NCI-H524 (cell line): ENCODE measurements at regions not wholly inside any gene's neighbourhood (a gene's known extent, or its start where the extent isn't known, plus 50 kb on each side); places are given as distances from the start of the nearest gene placed in this dataset.
"Not testable (repeated sequence)": the region's sequence is repeated elsewhere in the genome, so short reads cannot be mapped to it uniquely, and the experiment has no call there.

Experiments
- DNase-seq, 2 experiments: peaks; one replicate each; lab custom pipeline; 2025; lab: John Stamatoyannopoulos, UW

DNA sequence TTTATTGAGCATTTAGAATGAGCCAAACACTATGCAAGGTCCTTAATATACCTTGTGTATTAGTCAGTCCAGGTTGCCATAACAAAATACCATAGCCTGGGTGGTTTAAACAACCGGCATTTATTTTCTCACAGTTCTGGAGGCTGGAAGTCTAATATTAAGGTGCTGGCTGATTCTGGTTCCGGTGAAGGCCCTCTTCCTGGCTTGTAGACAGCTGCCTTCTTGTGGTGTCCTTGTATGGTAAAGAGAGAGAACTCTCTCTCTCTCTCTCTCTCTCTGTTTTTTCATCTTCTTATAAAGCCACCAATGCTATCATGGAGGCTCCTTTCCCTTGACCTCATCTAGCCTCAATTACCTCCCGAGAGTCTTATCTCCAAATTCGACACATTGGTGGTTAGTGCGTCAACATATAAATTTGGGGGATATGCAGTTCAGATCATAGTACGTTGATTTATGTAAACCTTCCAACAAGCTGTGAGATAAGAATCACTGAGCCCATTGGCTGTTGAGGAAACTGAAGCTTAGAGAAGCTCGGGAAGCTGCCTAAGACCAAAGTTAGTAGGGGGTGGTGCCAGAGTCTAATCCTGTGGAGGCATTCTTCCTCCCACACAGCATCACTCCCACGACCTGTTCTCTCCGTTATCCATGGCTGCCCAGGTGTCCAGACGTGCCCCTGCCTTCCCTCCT, 298.0 kb upstream of the PROK2 start:
- DNase-seq = no peak

DNA sequence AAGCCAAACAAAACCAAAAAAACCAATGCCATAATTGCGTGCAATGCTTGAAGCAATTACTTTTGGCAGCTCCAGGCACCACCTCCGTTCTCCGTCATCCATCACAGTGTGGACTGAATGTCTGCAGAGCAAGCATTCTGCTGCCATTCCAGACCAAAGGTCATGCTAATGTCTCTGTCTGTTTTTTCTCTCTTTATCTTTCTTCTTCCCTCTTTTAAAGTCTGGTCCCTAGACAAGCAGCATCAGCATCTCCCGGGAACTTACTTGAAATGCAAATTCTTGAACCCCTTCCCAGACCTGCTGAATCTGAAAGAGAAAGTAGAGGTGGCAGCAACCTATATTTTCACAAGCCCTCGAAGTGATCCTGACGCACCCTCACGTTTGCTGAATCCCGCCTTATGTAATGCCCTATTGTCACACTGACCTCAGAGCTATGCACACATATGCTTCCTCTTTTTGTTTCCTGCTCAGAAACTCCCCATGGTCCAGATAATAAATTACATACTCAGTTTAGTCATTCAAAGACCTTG, 297.3 kb upstream of the PROK2 start:
- no peak for DNase-seq

DNA sequence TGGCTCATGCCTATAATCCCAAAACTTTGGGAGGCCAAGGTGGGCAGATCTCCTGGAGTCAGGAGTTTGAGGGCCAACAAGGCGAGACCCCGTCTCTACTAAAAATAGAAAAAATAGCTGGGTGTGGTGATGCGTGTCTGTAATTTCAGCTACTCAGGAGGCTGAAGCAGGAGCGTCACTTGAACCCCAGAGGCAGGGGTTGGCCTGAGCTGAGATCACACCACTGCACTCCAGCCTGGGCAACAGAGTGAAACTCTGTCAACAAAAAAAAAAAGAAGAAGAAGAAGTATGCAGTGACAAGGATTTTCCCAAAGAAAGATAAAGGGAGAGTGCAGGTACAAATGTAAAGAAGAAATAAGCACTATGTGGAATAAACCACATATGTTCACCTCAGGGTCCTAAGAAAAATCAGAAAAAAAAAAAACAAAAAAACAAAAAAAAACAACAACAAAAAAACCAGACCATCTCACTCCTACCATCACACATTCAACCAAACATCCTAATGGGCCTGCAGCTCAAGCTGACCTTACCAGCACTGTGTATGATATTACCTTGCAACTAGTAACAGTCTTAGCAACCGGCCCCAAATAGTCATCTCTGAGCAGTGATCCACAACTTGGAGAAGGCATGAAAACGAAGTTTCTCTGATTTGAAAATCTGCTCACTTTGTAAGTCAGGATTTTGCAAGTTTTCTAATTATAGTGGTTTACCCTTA, 296.7 kb upstream of the PROK2 start:
- no peak for DNase-seq

DNA sequence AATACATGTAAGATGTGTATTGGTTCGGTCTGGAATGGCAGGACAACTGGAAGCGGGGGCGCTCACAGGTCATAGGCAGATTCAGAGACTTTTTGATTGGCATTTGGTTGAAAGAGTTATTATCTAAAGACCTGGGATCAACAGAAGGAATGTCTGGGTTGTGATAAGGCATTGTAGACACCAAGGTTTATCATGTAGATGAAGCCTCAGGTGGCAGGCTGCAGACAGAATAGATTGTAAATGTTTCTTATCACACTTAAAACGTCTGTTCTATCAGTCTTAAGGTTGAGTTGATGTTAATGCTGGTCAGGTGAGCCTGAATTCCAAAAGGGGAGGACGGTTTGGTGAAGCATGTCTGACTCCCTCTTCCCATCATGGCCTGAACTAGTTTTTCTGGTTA, 295.9 kb upstream of the PROK2 start:
- DNase-seq = no peak

DNA sequence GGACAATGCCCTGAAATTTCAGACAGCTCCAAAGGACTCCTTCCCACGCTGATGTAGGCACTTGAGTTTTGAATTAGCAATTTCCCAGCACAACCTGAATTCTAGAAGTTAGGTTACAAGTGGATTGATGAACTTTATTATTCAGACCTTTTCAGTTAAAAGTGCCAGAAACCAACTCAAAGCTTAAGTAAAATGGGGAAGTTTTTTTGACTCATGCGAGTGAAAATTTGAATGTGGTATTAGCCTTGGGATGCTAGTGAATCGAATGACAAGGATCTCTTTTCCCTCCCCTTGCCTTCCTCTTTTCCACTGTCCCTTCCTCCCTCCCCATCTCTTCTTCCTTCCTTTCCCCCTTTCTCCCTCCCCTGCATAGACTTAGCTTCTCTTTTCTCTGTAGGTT, 295.1 kb upstream of the PROK2 start:
- DNase-seq = no peak

DNA sequence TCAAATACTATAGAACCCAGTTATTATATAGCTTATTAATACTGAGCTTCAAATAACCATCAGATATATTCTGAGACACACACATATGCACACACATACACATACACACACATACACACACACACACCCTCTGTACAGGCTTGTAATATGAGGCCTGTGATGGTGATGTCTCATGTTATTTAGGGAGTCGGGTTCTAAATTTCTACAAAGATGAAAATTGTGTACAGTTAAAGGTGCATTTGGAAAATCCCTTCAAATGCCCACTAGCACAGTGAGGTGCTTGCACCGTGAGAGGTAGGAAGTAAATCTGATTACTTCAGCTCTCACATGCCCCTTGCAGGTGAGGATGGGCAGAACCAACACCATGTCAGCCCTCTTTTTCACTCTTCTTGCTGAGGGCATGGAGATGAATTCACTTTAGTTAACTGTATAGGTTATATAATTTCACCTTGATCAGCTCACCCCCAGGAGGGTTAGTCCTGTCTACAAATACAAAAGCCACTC, 294.5 kb upstream of the PROK2 start:
- DNase-seq = no peak

DNA sequence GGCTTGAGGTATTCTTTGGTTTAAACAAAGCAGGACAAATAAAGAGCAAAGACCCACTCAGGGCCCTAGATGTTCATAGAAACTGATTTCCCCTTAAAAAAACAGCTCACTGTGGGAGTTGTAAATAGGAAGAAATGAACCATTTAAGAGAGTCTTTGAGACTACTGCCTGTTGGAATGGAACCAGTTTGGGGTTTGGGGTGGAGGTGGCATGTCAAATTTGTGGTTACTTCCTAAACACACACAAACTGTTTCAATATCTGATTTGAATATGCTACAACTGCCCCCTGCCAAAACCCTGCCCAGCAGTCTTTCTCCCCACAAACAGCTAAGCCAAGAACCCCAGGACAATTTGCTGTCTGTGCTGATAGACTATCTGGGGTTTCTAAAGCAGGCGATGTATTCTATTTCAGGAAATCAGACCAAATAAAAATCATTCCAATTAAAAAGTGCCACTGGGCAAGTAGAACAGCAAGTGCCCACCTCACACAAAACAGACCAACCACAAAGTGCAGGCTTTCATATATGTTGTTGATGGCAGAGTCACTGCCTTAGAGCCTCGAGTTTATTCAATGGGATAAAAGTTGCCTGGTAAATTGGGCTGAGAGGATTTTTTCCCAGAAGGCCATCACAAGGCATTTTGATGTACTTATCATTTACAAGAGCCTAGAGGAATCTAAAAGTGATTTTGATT, 293.9 kb upstream of the PROK2 start:
- no peak for DNase-seq

DNA sequence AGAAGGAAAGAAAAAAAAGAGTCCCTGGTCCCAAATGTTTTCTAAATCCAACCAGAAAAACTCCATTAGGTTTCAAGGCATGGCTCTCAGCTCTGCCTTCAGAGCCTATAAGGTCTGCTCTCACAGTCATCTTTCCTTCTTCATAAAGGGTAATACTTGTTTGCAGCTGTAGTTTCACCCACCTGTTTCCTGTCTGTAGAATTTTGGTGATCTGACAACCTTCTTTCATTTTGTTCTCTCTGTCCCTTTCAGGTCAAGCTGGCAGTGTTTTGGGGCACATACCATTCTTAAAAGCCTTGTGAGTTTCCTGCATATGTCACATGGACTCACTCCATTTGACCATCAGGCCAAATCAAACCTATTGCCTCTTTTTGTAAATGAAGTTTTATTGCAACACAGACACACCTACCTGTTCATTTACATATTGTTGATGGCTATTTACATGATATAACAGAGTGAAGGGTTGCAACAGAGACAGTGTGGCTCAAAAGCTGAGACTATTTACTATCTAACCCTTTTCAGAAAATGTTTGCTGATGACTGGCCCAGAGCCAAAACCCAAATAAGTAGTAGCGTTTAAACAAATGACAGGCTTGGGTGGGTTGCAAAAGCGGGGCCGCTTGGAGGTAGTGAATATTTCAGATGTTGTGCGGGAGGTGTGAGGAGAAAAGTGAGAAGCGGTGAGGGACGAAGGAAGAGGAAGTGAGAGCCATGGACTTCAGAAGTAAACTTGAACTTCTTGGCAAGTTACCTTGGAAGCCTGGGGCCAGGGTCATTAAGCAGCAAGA, 292.7 kb upstream of the PROK2 start:
- no peak for DNase-seq

DNA sequence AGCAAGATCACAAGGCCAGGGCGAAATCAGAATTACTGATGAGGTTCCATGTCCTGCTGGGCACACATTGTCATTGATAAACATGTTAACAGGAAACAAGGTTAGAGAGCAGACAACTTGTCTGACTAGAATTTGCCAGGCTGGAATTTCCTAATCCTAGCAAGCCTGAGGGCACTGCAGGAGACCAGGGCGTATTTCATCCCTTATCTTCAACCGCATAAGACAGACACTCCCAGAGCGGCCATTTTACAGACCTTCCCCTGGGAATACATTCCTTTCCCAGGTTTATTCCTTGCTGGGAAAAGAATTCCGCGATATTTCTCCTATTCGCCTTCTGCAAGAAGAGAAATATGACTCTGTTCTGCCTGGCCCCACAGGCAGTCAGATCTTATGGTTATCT, 290.9 kb upstream of the PROK2 start:
- DNase-seq = not testable (repeated sequence)

DNA sequence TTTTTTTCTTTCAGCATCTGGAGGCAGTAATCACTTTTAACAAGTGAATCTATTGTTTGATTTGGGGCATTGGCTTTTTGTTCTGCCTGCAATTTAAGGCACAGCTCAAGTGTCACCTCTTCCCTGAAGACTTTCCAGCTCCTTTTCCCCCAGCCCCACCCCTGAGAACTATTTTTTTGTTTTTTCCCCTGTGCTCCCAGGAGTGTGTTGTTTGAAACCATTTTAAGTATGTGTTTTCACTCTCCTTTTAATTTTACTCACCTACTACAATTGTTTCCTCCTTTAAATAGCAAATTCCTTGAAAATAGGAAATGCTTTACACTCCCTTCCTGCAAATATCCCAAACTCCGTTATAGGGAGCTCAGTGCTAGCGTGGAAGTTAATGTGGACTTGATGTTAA, 286.7 kb upstream of the PROK2 start:
- DNase-seq = no peak

DNA sequence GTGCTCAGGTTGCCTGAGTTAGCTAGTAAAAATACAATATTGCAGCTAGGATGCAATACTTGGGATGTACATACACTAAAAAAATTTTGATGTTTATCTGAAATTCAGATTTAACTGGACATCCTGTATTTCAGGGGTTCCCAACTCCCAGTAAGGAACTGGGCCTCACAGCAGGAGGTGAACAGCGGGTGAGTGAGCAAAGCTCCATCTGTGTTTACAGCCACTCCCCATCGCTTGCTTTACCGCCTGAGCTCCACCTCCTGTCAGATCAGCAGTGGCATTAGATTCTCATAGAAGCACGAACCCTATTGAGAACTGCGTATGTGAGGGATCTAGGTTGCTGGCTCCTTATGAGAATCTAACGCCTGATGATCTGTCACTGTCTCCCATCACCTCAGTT, 285.1 kb upstream of the PROK2 start:
- peak in 1 of 2 experiments; percentile 3 for DNase-seq

DNA sequence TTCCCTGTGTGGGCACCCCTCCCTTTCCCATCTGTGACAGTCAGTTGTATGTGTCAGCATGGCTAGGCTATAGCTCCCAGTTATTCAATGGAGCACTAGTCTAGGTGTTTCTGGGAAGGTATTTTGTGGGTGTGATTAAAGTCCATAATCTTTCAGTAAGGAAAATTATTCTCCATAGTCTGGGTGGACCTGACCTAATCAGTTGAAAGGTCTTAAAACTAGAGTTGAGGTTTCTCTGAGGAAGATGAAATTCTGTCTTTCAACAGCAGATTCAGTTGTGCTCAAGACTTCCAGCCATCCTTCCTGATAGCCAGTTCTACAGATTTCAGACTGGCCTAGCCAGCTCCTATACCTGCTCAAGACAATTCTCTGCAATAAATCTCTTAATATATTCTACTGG, 284.6 kb upstream of the PROK2 start:
- no peak for DNase-seq

DNA sequence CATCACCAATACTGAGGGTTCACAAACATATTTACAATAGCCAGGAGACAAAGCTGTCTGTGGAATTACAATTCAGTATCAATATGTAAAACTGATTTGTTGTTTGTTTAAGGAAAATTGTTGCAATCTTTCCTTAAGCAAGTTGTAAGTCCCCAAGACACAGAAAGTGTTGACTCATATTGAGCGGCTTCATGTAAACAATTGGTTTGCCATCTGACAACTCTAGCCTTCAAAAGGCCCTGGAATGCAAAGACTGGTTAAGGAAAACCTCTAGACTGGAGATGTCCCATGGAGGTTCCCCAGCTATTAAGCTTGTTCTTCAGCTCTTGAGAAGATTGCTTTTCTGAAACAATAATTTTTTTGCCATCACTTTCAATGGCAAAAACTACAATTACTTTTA, 283.7 kb upstream of the PROK2 start:
- DNase-seq = no peak

DNA sequence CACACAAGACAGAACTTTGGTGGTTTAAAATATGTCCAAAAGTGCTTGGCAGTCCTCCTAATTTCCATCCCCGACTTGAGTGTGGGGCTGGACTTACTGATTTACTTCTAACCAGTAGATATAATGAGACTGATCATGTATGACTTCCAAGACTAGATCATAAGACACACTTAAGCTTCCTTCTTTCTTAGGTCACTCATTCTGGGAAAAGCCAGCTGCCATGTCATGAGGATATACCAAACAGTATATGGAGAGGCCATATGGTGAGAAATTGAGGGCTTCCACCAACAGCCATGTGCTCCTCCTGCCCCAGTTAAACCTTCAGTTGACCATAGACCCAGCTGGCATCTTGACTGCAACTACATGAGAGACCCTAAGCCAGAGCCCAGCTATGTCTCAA, 282.8 kb upstream of the PROK2 start:
- peak; percentile 20 to 63 for DNase-seq

DNA sequence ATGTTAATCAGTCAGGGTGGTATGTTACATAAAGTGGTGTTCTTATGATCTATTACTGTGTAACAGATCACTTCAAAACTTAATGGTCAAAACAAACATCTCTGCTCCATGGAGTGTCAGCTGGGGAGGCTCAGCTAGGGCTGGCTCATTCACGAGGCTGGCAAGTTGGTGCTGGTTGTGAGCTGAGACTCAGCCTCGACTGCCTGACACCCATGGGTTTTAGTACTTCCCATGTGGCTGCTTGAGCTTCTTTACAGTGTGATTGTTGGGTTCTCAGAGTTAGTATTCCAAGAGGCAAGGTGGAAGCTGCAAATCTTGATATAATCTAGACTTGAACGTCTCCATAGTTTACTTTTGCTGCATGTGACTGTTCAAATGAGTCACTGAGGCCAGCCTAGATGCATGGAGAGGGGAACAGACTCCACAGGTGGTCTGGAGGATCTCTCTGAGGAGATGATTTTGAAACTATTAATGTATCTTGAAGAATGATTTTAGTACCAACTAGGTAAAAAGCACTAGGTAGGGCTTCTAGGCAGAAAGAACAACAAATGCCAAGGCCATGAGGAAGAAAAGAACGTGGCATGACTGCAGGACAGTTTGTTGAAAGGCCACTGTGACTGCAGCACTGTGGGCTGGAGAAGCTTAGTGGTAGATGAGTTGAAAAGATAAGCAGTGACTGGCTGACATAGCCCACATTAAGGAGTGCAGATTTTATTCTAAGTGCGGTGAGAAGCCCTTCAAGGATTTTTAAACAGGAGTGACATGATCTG, 281.1 kb upstream of the PROK2 start:
- no peak for DNase-seq

DNA sequence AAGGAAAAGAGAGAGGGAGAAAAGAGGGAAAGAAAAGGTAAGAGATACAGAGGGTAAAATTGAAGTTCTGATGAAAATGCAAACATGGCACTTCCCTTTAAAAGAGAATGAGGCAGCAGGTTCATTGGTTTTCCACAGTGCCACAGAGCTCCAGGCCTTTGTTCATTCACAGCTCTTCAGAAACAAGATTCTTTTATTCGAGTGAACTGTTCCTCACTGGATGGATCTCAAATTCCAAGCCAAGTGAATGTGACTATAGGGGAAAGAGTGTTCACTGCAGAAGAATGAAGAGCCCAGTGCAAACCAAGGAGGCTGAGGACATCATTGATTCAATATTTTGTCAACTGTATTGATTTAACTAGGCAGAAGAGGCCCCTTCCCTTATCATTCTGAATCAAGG, 280.3 kb upstream of the PROK2 start:
- no peak for DNase-seq

DNA sequence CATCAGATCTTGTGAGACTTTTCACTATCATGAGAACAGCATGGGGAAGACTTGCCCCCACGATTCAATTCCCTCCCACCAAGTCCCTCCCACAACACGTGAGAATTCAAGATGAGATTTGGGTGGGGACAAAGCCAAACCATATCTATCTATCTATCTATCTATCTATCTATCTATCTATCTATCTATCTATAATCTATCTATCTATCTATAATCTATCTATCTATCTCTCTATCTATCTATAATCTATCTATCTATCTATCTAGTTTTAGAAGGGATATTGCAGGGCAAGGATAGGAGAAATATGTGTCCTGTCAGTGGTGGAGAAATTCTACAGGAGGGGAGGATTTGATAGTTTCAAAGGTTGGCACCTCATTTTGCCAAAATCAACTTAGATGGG, 279.8 kb upstream of the PROK2 start:
- not testable (repeated sequence) for DNase-seq

DNA sequence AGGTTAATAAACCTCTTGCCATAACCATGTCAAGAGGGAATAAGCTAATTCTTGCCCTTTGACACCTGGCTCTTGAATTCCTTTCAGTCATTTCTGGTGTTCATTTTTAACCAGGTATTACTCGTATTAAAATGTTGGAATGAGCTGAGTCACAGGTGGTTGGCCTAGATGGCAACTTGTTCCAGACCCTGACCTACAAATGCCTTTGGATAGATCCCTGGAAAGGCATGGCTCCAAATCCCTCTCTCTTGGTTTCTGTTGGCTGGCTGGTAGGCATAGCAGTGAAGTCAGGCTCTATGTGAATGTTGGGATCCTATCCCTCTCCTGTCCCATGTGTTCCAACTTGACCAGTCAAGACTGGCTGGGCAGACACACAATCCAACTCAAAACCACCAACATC, 277.1 kb upstream of the PROK2 start:
- DNase-seq = no peak

DNA sequence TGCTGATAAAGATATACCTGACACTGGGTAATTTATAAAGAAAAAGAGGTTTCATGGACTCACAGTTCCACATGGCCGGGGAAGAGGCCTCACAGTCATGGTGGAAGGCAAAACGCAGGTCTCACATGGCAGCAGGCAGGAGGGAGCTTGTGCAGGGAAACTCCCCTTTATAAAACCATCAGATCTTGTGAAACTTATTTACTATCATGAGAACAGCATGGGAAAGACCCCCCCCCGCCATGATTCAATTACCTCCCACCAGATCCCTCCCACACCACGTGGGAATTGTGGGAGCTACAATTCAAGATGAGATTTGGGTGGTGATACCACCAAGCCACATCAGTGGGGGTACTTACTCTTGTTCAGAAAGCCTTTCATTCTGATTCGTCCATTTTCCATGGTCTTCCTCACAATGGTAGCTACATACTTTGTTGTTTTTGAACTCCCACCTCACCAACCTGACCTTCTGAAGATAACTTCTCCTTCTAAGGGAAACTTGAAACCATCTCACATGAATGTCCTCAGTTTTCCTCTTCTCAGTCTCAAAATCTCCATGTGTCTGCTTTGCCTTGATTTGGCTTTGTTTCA, 275.6 kb upstream of the PROK2 start:
- no peak for DNase-seq

DNA sequence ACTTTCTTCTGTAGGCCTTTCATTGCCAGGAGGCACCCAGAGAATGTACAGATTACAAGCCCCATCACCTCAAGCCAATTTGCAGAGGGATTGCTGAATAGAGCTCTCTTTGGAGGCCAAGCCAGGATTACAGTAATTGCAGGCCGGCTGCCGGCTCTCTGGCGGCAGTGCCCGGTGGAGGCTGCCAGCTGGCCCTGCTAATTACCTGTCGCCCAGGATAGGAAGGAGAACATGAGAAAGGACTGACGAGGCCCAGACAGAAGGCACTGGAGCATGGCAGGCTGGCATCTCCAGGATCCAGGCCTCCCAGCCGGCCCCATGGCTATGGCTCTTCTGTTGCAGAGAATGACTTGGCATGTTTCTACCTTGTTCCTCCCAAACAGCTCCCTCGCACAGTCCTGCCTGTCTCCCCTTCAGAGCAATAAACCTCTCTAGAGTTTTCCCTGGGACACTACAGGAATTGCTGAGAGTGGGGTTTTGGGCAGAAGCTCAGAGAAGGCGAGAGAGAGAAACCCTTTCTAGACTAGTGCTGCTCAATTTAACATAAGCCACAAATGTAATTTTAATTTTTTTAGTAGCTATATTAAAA, 273.6 kb upstream of the PROK2 start:
- DNase-seq = peak; percentile 89 to 95
